GM21367 (cell line): ENCODE measurements at regions not wholly inside any gene's neighbourhood (a gene's known extent, or its start where the extent isn't known, plus 50 kb on each side); places are given as distances from the start of the nearest gene placed in this dataset.

ENCODE experiments used
- ATAC-seq: cut with Tn5 transposase; IDR thresholded peaks from one replicate; pipeline ENCODE4 v1.9.1; 2021; ENCODE audit not compliant: unreplicated experiment

DNA sequence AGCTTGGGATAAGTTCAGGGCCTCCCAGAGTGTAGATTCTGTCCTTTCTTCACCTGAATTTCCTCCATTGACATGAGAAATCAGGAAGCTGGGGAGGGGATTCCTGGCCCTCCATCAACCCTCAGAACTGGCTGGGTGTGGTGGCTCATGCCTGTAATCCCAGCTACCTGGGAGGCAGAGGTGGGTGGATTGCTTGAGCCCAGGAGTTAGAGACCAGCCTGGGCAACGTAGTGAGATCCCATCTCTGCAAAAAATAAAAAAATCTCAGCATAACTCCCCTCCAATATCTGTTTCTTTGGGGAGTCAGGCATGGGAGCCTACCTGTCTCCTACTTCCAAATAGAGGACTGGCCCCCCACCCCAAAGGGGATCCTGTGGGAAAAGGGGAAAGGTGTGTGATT, 59.8 kb upstream of the TBX3 start:
- no peak for ATAC-seq

DNA sequence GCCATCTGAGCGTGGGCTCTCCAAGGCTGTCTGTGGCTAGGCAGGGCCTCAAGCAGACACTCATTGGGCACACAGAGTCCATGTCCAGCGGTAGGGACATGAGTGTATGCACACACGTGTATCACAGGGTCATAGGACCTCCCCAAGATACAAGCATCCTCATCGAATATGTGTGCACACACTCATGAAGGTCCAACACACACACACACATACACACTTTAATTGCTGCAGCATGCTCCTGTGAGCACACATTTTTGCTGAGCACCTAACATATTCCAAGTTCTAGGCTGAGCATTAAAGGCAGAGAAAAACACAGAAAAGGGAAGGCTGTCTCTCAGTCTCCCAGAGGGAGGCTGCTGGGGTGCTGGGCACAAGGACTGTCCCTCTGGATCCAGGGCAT, 59.3 kb upstream of the TBX3 start:
- ATAC-seq, result no peak

DNA sequence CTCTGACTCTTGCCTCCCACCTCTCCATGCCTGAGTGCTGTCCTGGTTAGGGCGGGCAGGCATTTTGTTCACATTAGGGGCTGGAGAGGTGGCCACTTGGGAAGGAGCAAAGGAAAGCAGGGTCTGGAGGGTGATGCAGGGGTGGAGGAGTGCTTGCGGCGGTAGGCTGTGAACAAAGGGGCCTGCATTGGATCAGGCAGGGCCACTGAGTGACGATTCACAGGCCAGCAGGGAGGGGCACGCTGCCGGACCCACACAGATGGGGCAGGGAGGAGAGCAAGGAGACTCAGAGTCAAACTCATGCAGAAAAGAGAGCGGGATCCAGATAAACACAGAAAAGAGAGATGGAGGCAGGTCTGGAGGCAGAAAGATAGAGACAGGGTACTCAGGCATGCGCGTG, 58.4 kb upstream of the TBX3 start:
- no peak for ATAC-seq

DNA sequence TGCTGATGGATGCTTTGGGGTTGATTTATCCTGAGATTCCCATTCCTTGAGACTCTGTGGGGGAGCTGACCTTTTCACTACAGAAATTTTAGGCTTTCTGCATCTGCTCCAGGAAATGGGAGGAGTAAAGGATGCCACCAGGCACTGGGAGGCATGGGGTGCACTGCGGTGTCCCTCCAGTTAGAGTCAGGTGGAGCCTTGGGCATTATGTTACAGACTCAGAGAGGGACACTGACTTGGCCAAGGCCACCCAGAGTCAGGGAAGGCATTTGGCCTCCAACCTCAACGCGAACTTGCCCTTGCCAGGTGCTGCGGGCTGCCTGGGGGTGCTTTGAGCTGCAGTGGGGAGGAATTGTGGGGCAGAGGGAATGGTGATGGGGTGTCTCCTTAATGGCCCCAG, 58.0 kb upstream of the TBX3 start:
- ATAC-seq, result no peak

DNA sequence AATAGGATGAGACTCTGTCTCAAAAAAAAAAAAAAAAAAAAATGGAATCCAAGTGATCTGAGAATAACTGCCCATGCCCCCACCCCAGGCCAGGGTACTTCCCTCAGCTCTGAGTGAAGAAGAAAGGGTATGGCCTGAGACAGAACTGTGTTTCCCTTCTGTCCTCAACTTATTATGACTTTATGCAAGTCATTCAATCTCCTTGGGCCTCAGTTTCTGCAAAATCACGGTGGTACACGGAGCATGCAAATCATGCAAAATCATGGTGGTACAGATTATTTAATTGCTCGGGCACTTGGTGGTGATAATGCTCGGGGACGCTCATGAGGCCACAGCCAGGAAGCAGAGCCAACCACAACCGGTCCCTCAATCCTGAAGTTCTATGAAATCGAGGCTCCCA, 56.5 kb upstream of the TBX3 start:
- no peak for ATAC-seq

DNA sequence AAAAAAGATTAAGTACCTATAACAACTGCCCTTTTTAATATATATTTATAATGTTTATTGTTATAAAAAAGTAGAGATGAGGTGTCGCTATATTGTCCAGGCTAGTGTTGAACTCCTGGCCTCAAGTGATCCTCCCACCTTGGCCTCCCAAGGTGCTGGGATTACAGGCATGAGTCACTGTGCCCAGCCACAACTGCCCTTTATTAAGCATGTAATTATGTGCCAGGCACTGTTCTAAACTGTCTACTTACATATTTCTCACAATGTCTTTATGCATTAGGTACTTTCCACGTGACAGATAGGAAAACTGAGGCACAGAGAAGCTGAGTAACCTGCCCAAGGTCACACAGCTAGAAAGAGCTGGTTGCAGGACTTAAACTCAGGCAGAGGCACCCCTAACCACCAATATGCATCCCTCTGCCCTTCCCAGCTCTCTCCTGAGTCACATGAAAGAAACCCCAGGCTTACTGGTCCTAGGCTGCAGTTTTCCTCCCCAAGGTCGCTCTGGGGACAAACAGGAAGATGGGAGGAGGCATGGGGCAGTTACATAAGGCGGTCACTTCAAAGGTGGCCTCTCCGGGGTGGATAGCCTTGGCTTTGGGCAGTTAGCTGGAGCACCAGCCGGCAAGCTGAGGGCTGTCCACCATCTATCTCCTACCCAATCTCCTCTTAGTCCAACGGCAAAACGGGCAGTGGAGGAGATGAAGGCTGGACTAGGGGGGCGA, 54.6 kb upstream of the TBX3 start:
- no peak for ATAC-seq

DNA sequence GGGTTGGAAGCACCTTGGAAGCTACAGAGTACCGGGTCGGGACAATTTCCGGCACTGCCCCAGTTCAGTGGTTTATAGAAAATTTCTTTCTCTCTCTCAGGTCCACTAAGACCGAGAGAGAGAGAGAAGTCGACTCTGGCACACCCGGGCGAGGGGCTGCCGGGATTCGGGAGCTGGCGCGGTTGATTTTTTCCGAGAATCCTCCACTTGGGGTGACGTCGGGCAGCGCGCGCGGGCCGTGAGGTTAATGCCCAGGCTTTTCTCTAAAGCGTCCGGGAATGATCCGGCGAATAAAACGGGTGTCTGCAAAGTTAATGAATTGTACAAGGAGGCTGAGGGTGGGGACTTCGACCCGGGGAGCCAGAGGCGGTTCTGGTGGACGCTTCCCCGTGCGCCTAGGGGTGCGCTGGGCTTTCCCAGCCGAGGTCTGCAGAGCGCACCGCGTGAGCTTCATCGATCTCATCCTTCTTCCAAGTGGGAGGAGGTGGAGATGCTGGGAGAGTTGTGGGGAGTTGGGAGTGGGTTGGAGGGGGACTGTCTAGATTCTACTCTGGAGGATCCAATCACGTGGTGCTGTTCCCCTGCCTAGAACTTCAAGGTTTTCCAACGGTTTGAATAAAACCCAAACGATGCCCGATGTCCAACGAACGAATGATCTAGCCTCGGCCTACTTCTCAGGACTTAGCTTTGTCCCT, 51.9 kb upstream of the TBX3 start:
- no peak for ATAC-seq

DNA sequence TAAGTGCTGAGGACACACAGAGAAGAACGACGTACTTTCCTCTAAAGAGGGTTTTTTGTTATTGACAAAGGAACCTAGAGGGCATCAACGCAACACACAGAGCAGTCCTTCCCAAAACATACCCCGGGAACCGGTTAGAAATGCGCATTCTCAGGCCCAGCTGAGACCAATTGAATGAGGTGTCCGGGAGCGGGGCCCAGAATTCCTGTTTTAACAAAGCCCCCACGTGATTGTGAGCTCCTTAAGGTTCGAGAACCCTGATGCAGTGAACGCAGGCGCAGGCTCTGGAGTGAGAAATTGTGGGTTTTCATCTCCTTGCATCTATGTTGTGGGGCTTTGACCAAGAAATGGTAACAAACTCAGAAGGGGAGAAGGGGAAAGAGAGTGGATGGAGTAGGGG, 51.0 kb upstream of the TBX3 start:
- ATAC-seq, result no peak

DNA sequence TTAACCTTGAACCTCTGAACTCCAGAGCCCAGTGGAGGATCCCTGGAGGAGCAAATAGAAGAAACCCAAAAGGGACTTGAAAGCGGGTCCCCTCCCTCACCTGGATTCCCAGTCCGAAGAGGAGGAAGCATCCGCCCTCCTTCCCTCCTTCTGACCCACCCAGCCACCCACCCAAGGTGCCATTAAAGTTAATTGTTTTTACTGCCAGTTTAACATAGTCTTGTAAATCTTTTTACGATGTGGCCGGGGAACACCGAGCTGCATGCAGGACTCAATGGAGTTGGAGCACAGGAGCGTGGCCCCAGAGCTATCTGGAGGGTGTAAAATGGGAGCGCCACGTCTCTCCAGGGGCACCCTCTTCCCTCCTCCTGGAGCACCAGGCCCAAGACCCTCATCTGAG, 49.9 kb upstream of the TBX3 start:
- no peak for ATAC-seq
